Stimulated activated CD4-positive, alpha-beta T cell treated with anti-CD3 and anti-CD28 coated beads, Interleukin-4, amount 100 ng/mL, for 4 hours (primary cell): ENCODE measurements at regions not wholly inside any gene's neighbourhood (a gene's known extent, or its start where the extent isn't known, plus 50 kb on each side); places are given as distances from the start of the nearest gene placed in this dataset.
"Not testable (repeated sequence)": the region's sequence is repeated elsewhere in the genome, so short reads cannot be mapped to it uniquely, and the experiment has no call there.

Experiments
- DNase-seq, 2 experiments: peaks; one replicate each; pipeline ENCODE4 v3.0.0-alpha.2; 2020

DNA sequence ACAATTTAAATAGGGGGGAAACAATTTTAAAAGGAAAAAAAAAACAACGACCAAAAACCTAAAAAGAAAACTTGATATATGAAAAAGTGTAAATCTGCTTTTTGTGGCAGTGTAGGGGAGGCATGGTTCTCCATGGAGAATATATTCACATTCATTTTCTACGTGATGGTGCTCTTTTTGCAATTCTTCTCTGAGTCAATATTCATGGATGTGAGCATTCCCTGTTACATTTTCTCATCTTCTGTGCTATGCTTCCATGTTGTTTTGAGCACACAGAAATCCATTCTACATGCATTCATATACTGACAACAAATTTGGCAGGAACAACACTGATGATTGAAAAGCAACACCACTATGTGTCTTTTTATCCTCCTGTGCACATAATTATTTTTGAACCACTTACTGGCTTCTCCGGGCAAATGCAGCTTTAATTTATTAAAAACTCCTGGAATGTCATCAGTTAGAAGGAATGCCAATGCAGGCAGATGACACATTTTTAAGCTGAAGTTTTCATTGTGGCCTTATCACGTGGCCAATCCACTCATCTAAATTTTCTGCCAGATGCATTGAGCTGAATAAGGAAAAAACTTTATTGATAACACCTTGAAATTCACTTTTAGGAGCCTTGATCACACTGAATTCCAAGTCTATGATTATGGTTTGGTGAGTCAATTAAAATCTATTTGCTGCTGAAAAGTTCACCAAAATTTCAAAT, 590.6 kb downstream of the NUF2 start:
- DNase-seq = no peak

DNA sequence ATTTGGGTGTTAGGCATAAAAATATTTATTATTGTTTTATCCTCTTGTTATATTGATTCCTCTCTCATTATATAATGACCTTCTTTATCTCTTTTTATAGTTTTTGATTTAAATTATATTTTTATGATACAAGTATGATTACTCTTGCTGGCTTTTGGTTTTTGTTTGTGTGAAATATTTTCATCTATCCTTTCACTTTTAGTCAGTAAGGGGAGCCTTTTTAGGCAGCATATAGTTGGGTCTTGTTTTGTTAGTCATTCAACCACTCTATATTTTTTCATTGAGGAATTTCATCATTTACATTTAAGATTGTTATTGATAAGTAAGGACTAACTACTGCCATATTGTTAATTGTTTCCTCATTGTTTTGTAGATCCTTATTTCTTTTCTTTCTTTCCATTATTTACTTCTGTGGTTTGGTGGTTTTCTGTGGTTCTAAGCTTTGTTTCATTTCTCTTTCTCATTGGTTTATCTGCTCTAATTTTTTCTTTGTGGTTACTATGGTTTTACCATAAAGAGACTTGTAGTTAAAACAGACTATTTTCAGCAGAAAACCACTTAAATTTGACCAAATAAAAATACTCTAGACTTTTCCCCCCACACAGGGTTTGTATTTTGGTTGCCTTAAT, 593.1 kb downstream of the NUF2 start:
- DNase-seq = no peak

DNA sequence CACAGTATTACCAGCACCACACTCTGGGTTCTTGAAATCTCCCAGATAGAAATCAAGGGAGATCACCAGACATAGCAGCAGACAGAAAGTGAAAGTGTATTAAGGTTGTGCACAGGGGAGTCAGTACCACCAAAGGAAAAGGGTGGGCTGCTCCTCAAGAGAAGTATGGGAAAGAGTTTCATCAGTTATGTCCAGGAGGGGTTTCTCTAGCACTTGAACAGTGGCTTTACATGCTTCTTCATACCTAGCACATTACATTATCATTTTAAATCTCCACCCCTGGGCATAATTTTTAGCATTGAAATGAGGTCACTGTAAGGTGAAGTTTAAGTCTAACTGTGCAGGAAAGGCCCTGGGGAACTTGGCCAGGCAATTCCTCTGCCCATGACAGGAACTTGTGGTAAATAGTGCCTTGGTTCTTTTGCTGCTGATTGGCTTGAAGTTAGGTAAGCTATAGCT, 601.0 kb downstream of the NUF2 start:
- no peak for DNase-seq

DNA sequence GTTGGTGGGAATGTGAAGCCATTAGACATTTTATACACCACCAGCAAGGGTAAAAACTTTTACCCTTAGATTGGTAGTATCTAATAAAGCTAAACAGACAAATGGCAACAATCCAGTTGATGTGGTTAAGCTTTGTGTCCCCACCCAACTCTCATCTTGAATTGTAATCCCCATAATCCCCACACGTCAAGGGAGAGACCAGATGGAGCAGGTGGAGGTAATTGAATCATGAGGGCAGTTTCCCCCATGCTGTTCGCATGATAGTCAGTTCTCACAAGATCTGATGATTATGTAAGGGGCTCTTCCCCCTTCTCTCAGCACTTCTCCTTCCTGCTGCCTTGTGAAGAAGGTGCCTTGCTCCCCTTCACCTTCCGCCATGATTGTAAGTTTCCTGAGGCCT, 602.3 kb downstream of the NUF2 start:
- no peak for DNase-seq

DNA sequence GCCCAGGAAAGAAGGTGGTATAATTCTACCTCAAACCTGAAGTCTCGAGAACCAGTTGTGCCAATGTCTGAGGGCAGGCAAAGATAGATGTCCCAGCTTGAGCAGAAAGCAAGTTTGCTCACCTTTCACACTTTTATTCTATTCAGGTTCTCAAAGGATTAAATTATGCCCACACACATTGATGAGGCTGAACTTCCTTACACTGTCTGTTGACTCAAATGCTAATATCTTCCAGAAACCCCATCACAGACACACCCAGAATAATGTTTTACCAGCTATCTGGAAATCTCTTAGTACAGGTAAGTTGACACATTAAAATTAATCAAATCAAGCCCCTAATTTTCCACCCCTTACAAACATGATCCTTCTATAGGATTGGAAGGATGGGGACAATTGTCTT, 605.7 kb downstream of the NUF2 start:
- no peak for DNase-seq

DNA sequence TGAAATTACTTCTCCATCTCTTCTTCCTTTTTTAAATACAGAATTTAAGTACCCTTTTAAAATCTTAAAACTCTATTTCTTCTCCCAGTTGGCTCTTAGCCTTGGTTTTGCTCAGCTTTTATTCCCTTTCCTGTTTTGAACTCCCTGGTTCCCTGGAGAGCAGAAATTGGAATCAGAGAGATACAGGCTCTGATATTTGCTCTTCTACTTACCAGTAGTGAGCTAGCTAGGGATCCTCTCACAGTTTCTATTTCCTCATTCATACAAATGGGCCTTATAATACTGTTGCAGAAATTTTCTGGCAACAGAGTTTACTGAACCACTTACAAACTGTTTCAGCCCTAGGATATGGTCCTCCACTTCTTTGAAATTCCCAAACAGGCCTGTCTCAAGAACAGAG, 606.3 kb downstream of the NUF2 start:
- DNase-seq = no peak

GRCh38 chr1:163928651-163929050, 606.9 kb downstream of the NUF2 start:
- DNase-seq = no peak

GRCh38 chr1:163932901-163933300, 611.1 kb downstream of the NUF2 start:
- no peak for DNase-seq

GRCh38 chr1:163933437-163933836, 611.7 kb downstream of the NUF2 start:
- no peak for DNase-seq

DNA sequence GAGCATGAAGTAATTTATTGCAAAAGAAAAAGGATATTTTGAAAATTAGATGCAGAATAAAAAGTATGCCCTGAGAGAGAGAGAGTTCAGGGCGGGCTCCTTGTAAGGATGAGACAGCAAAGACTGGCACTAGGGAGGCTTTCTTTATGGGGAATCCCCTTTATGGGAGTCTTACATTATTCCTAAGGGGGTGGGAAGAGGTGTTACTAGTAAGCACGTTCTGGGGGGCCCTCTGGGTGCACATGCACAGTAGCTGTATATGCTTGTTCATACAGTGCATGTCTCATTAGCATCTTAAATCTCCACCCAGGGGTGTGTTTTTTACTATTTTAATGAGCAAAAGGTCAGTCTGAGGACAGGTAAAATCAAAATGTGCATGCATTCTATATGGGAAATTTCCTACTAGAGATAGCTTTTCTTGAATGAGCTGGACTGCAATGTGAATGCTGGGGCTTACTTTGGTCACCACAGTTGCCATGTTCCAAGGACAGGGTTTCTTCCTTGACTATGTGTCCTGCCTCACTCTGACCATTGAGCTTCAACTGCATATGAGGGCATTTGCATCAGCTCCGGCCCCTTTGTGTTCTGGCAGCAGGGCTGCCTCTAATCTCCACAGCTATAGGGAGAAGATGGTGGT, 614.1 kb downstream of the NUF2 start:
- DNase-seq = no peak

DNA sequence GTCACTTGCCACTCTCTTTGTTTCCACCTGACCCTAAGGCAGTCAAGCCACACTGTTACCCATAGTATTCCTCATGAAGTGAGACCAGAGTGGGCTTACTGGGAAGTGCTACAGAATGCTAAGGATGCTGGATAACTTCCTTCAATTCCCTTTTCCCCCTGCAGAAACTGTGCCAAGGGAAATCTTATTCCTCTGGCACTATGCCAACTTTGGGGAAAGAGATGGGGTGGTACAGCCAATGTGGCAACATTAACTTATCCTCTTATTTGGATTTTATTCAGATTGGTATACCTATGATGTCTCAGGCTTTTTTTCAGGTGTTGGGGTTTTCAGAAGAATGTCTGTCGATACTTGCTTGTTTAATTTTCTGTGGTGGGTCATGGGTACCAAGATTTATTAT, 599.4 kb upstream of the PBX1 start:
- DNase-seq = no peak

GRCh38 chr1:163970151-163970550, 588.8 kb upstream of the PBX1 start:
- DNase-seq = no peak

DNA sequence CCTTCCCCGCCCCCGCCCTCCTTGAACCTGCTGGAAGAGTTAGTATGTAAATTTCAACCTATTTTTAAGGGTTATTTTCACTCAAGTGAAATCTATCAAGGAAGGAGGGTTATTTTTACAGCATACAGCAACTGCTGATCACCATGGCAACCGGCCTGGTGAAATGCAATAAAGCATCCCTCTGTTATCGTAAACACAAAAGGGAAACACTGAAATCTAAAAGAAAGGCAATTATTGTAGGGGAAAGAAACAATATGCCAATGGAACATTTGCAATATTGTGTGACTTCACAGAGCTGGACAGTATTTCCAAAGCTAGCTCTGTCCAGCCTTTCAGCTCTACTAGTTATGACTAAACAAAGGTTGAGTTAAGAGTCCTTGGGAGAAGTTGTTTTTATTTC, 588.3 kb upstream of the PBX1 start:
- no peak for DNase-seq

- DNase-seq = no peak
Observed at GRCh38 chr1:163973586-163973985, 585.4 kb upstream of the PBX1 start.

DNA sequence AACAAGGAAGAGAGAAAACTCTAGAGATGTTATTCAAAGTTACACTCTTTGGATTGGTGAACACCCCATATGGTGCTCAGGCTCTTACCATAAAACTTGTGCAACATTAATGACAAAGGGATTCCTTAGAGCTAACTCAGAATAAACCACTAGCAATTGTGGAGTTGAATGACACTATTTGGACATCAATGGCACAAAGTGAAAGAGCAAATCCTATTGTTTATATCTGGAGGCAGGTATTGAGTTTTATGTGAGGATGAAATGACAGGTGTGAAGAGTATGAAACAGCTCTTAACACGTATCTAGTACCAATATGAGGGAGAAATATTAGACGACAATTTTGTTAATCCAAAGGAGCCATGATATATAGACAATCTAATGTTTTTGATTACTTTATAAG, 584.9 kb upstream of the PBX1 start:
- DNase-seq = no peak

- no peak for DNase-seq
Observed at GRCh38 chr1:163980394-163980793, 578.6 kb upstream of the PBX1 start.

GRCh38 chr1:163981500-163982030, 577.4 kb upstream of the PBX1 start:
- DNase-seq = no peak

- no peak for DNase-seq
Observed at GRCh38 chr1:163983097-163983496, 575.9 kb upstream of the PBX1 start.

DNA sequence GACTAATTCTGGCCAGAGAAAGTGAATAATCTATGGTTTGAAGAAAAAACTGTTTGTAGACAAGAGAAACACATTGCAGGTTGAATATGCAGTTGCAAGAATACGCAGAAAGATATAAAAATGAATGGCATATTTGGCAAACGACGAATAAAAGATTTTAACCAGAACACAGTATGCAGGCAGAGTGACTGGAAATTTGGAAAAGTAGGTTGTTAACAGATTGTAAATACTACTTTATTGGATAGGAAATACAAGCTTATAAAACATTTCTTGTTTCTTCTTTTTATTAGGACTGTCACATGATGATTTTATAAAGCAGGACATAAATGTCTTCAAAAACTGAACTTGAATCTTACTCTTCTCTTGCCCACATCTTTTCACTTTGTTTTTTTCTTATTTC, 573.3 kb upstream of the PBX1 start:
- DNase-seq = no peak

DNA sequence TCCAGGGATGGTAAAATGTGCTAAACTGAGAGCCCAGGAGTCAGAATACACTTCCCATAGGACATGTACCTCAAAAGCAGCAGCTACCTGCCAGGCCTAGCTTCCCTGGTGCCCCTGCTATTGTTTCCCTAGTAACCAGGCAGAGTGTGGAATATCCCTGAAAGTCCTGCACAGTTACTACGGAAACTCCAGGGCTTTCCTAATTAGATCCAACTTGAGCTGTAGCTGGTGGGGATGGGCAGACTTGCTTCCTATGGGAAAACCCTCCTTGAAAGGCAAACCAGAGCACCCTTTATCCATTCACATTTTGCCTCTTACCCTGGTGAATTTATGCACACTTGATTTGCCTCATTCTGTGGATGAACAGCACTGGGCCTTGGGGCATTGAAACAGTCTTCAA, 559.9 kb upstream of the PBX1 start:
- DNase-seq = no peak

- not testable (repeated sequence) for DNase-seq
Observed at GRCh38 chr1:164006186-164006585, 552.8 kb upstream of the PBX1 start.

DNA sequence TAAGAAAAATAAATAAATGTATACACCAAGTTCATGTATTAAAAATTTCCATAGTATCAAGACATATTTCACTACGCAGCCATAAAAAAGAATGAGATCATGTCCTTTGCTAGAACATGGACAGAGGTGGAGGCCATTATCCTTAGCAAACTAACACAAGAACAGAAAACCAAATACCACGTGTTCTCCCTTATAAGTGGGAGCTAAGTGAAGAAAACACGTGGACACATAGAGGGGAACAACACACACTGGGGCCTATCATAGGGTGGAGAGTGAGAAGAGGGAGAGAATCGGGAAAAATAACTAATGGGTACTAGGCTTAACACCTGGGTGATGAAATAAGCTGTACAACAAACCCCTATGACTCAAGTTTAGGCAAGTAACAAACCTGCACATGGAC, 552.4 kb upstream of the PBX1 start:
- DNase-seq = no peak

GRCh38 chr1:164017239-164017638, 541.7 kb upstream of the PBX1 start:
- no peak for DNase-seq

- no peak for DNase-seq
Observed at GRCh38 chr1:164020391-164020790, 538.6 kb upstream of the PBX1 start.
